MM.1S (cell line): ENCODE measurements at regions not wholly inside any gene's neighbourhood (a gene's known extent, or its start where the extent isn't known, plus 50 kb on each side); places are given as distances from the start of the nearest gene placed in this dataset.

Experiments used
- CTCF ChIP-seq: fragments of 300-600 bp; sonication (generic); IDR thresholded peaks from 2 replicates; pipeline ENCODE4 v1.5.1; 2016; ENCODE audit warnings: antibody characterized with exemption, low read length, mixed read lengths
- EZH2 ChIP-seq: fragments of 300-600 bp; sonication (generic); optimal IDR thresholded peaks from 2 replicates; pipeline ENCODE3; 2017; ENCODE audit warnings: low read depth, mild to moderate bottlenecking, antibody characterized with exemption, low read length, mixed read lengths
- EZH2phosphoT487 ChIP-seq: fragments of 300-600 bp; sonication (generic); IDR thresholded peaks from 2 replicates; pipeline ENCODE4 v1.6.1; 2018; ENCODE audit warnings: antibody characterized with exemption, low read length

GRCh38 chr6:23841116-23841515, 284.9 kb upstream of the NRSN1 start:
- TF ChIP-seq CTCF (no peak), EZH2 (no peak), EZH2phosphoT487 (no peak)
